HCEC 1CT (cell line): ENCODE measurements at regions not wholly inside any gene's neighbourhood (a gene's known extent, or its start where the extent isn't known, plus 50 kb on each side); places are given as distances from the start of the nearest gene placed in this dataset.
A peak's percentile ranks its signal among the peaks of the same experiment; 100 is the strongest.

Experiments
- DNase-seq: peaks from one replicate; pipeline ENCODE4 v3.0.0-alpha.2; 2017

- no peak for DNase-seq
Observed at GRCh38 chr5:125103459-125103858, 357.0 kb upstream of the ZNF608 start.

- no peak for DNase-seq
Observed at GRCh38 chr5:125106271-125106670, 359.8 kb upstream of the ZNF608 start.

- no peak for DNase-seq
Observed at GRCh38 chr5:125106881-125107280, 360.4 kb upstream of the ZNF608 start.

GRCh38 chr5:125109293-125109692 lies 362.9 kb upstream of the ZNF608 start:
- no peak for DNase-seq

- no peak for DNase-seq
Observed at GRCh38 chr5:125109816-125110215, 363.4 kb upstream of the ZNF608 start.

GRCh38 chr5:125112196-125112595 lies 365.8 kb upstream of the ZNF608 start:
- peak; percentile 42 for DNase-seq

GRCh38 chr5:125113328-125113727 lies 366.9 kb upstream of the ZNF608 start:
- no peak for DNase-seq

GRCh38 chr5:125115195-125115525 lies 368.7 kb upstream of the ZNF608 start:
- DNase-seq: no peak

- peak; percentile 10 for DNase-seq
Observed at GRCh38 chr5:125117566-125117965, 371.1 kb upstream of the ZNF608 start.

- no peak for DNase-seq
Observed at GRCh38 chr5:125120012-125120411, 373.6 kb upstream of the ZNF608 start.

- no peak for DNase-seq
Observed at GRCh38 chr5:125125031-125125823, 378.8 kb upstream of the ZNF608 start.

GRCh38 chr5:125126050-125126449 lies 379.6 kb upstream of the ZNF608 start:
- no peak for DNase-seq

- DNase-seq: peak; percentile 40
Observed at GRCh38 chr5:125129151-125129806, 382.8 kb upstream of the ZNF608 start.

- no peak for DNase-seq
Observed at GRCh38 chr5:125130591-125130990, 384.2 kb upstream of the ZNF608 start.

- peak; percentile 81 for DNase-seq
Observed at GRCh38 chr5:125134216-125135081, 388.0 kb upstream of the ZNF608 start.

GRCh38 chr5:125137535-125137934 lies 391.1 kb upstream of the ZNF608 start:
- no peak for DNase-seq

- no peak for DNase-seq
Observed at GRCh38 chr5:125138266-125138665, 391.8 kb upstream of the ZNF608 start.

GRCh38 chr5:125139590-125139989 lies 393.2 kb upstream of the ZNF608 start:
- no peak for DNase-seq

GRCh38 chr5:125140220-125140619 lies 393.8 kb upstream of the ZNF608 start:
- no peak for DNase-seq

GRCh38 chr5:125140855-125141254 lies 394.4 kb upstream of the ZNF608 start:
- peak; percentile 92 for DNase-seq

- peak; percentile 58 for DNase-seq
Observed at GRCh38 chr5:125142458-125142857, 396.0 kb upstream of the ZNF608 start.

GRCh38 chr5:125143011-125143410 lies 396.6 kb upstream of the ZNF608 start:
- DNase-seq: no peak

GRCh38 chr5:125148076-125148475 lies 401.6 kb upstream of the ZNF608 start:
- no peak for DNase-seq

GRCh38 chr5:125148706-125149105 lies 402.3 kb upstream of the ZNF608 start:
- DNase-seq: peak; percentile 25
